Sigmoid colon (tissue), 4 donors: ENCODE measurements at regions not wholly inside any gene's neighbourhood (a gene's known extent, or its start where the extent isn't known, plus 50 kb on each side); places are given as distances from the start of the nearest gene placed in this dataset.

Experiments
- CTCF ChIP-seq, 4 experiments: fragments of 450-650 bp in 3 of 4; fragments of 200-600 bp in 1 of 4; IDR thresholded peaks; one replicate each; pipeline ENCODE4 v1.5.1; 2016 to 2019; ENCODE audit warnings: antibody characterized with exemption in 4 of 4, mild to moderate bottlenecking in 3 of 4, moderate library complexity in 2 of 4
- EP300 ChIP-seq, 4 donors: sonication (generic); formaldehyde crosslinking; IDR thresholded peaks; one replicate each; pipeline ENCODE4 v1.6.1; 2017; ENCODE audit warnings: antibody characterized with exemption in 4 of 4
- POLR2A ChIP-seq, 2 donors: fragments of 450-650 bp; IDR thresholded peaks; one replicate each; pipeline ENCODE4 v1.6.1; 2016; ENCODE audit warnings: antibody characterized with exemption in 2 of 2, mild to moderate bottlenecking in 2 of 2, moderate library complexity in 2 of 2

- TF ChIP-seq POLR2A (IDR thresholded peaks at IDR 0.05) (no peak), CTCF (IDR thresholded peaks at IDR 0.05) (no peak), EP300 (IDR thresholded peaks at IDR 0.05) (no peak)
Measured at GRCh38 chr4:75195111-75195510, 262.2 kb downstream of the PARM1 start.
